ENCODE measurements at regions not wholly inside any gene's neighbourhood (a gene's known extent, or its start where the extent isn't known, plus 50 kb on each side); places are given as distances from the start of the nearest gene placed in this dataset.

- Mint-ChIP-seq H3K4me1 (no peaks in the 10 kb centered on the region), H3K27me3 (ENCODE audit: low read depth, poor library complexity) (peaks cover 38% of the 10 kb centered on the region), H3K4me3 (no peak overlapping the region), H3K27ac (no peak overlapping the region), H3K36me3 (ENCODE audit: low read depth) (no peaks in the 10 kb centered on the region), H3K9me3 (no peaks in the 10 kb centered on the region)
- no peak for TF ChIP-seq CTCF (IDR thresholded peaks at IDR 0.05)
- DNase-seq: no peak
These were observed 155.6 kb upstream of the CSF3R start for GRCh38 chr1:36638268-36638667.

- no peak for TF ChIP-seq CTCF (IDR thresholded peaks at IDR 0.05)
- Mint-ChIP-seq H3K27ac (no peak overlapping the region), H3K36me3 (ENCODE audit: low read depth) (no peaks in the 10 kb centered on the region), H3K9me3 (no peaks in the 10 kb centered on the region), H3K4me3 (no peak overlapping the region), H3K27me3 (ENCODE audit: low read depth, poor library complexity) (peaks cover 45% of the 10 kb centered on the region), H3K4me1 (no peaks in the 10 kb centered on the region)
- DNase-seq: no peak
These were observed 153.5 kb upstream of the CSF3R start for GRCh38 chr1:36636206-36636605.

GRCh38 chr1:36635284-36635683 lies 152.6 kb upstream of the CSF3R start:
- H3K4me3 Mint-ChIP-seq: no peak overlapping the region
- H3K27me3 Mint-ChIP-seq (ENCODE audit: low read depth, poor library complexity): peaks cover 49% of the 10 kb centered on the region
- H3K36me3 Mint-ChIP-seq (ENCODE audit: low read depth): no peaks in the 10 kb centered on the region
- no peak overlapping the region for H3K27ac Mint-ChIP-seq
- DNase-seq: no peak
- no peaks in the 10 kb centered on the region for H3K9me3 Mint-ChIP-seq
- H3K4me1 Mint-ChIP-seq: no peaks in the 10 kb centered on the region
- no peak for TF ChIP-seq CTCF (IDR thresholded peaks at IDR 0.05)

GRCh38 chr1:36628804-36629203 lies 146.1 kb upstream of the CSF3R start:
- Mint-ChIP-seq H3K27me3 (ENCODE audit: low read depth, poor library complexity) (peaks cover 44% of the 10 kb centered on the region), H3K27ac (no peak overlapping the region), H3K4me3 (no peak overlapping the region), H3K9me3 (no peaks in the 10 kb centered on the region), H3K4me1 (peaks cover 12% of the 10 kb centered on the region), H3K36me3 (ENCODE audit: low read depth) (no peaks in the 10 kb centered on the region)
- no peak for DNase-seq
- no peak for TF ChIP-seq CTCF (IDR thresholded peaks at IDR 0.05)

- peaks cover 15% of the 10 kb centered on the region for H3K9me3 Mint-ChIP-seq
- no peak overlapping the region for H3K4me3 Mint-ChIP-seq
These were observed 143.7 kb upstream of the CSF3R start for GRCh38 chr1:36626435-36626834.

More at GRCh38 chr1:36626435-36626834, 143.7 kb upstream of the CSF3R start:
- Mint-ChIP-seq H3K27me3 (ENCODE audit: low read depth, poor library complexity) (peaks cover 39% of the 10 kb centered on the region), H3K27ac (no peak overlapping the region), H3K36me3 (ENCODE audit: low read depth) (no peaks in the 10 kb centered on the region), H3K4me1 (peaks cover 23% of the 10 kb centered on the region)
- DNase-seq: no peak
- no peak for TF ChIP-seq CTCF (IDR thresholded peaks at IDR 0.05)
